Gastrocnemius medialis (tissue), 4 donors: ENCODE measurements at regions not wholly inside any gene's neighbourhood (a gene's known extent, or its start where the extent isn't known, plus 50 kb on each side); places are given as distances from the start of the nearest gene placed in this dataset.
A peak's percentile ranks its signal among the peaks of the same experiment; 100 is the strongest.

ENCODE experiments used
- ATAC-seq, 2 donors: fragments of 150-250 bp; one replicate each; pipeline ENCODE4 v1.9.1; 2016
- DNase-seq, 2 donors: peaks; one replicate each; pipeline ENCODE4 v3.0.0-alpha.2; 2019
- H3K27ac ChIP-seq, 4 donors: fragments of 200-600 bp; sonication (generic); 1 replicate in 1 of 4; 2 replicates in 3 of 4; pipeline ENCODE4 v1.5.1; 2016 to 2018; ENCODE audit warnings: mild to moderate bottlenecking in 2 of 4, moderate library complexity in 1 of 4
- H3K27me3 ChIP-seq, 3 donors: fragments of 200-600 bp; sonication (generic) in 2 of 3; 1 replicate in 1 of 3; 2 replicates in 2 of 3; pipeline versions ENCODE4 v1.5.1 to v1.6.0; 2016 to 2019; ENCODE audit warnings: mild to moderate bottlenecking in 1 of 3, moderate library complexity in 1 of 3
- H3K36me3 ChIP-seq, 2 donors: fragments of 200-600 bp; sonication (generic) in 1 of 2; one replicate each; pipeline ENCODE4 v1.5.1; 2017 to 2018
- H3K4me1 ChIP-seq, 2 donors: fragments of 200-600 bp; sonication (generic) in 1 of 2; one replicate each; pipeline ENCODE4 v1.5.1; 2016 to 2017; ENCODE audit warnings: mild to moderate bottlenecking in 2 of 2
- H3K4me3 ChIP-seq, 4 donors: fragments of 200-600 bp; sonication (generic) in 3 of 4; 1 replicate in 1 of 4; 2 replicates in 3 of 4; pipeline ENCODE4 v1.5.1; 2016 to 2019; ENCODE audit warnings: mild to moderate bottlenecking in 2 of 4
- H3K9me3 ChIP-seq, 3 donors: fragments of 200-600 bp; sonication (generic) in 2 of 3; 1 replicate in 1 of 3; 2 replicates in 2 of 3; pipeline ENCODE4 v1.5.1; 2016 to 2019
- POLR2A ChIP-seq, 2 donors: fragments of 450-650 bp; IDR thresholded peaks; one replicate each; pipeline ENCODE4 v1.6.1; 2017; ENCODE audit warnings: antibody characterized with exemption in 2 of 2, mild to moderate bottlenecking in 2 of 2, moderate library complexity in 2 of 2
- in situ Hi-C, 4 donors: fragments of 200-750 bp; cut with MboI; loops; one replicate each; pipeline versions ENCODE4 v1.15.0 to v1.8.0; 2017; ENCODE audit warnings: low sequenced_read_pairs in 4 of 4
- intact Hi-C: fragments of 100-400 bp; cut with DNase I; formaldehyde crosslinking; loops from one replicate; pipeline ENCODE4 v1.15.1; 2023; ENCODE audit warnings: low total_unique reads
- TF ChIP-seq, protein P1 (sequence below), 5 experiments: fragments of 450-650 bp in 3 of 5; fragments of 200-600 bp in 2 of 5; sonication (generic) in 2 of 5; IDR thresholded peaks in 4 of 5; conservative IDR thresholded peaks in 1 of 5; 1 replicate in 4 of 5; 2 replicates in 1 of 5; pipeline ENCODE4 v1.5.1; 2016 to 2019; ENCODE audit warnings: antibody characterized with exemption in 5 of 5, mild to moderate bottlenecking in 3 of 5, moderate library complexity in 3 of 5

GRCh38 chr17:33944412-33944811, 310.7 kb upstream of the CCL2 start:
- intact Hi-C loops, result no loop called here
- Histone ChIP-seq H3K27ac (no peak overlapping the region), H3K9me3 (no peaks in the 10 kb centered on the region), H3K27me3 (no peaks in the 10 kb centered on the region), H3K4me1 (no peaks in the 10 kb centered on the region), H3K36me3 (no peaks in the 10 kb centered on the region), H3K4me3 (no peak overlapping the region)
- no peak for DNase-seq
- in situ Hi-C loops, result loop anchor here in 2 of 4 donors (25.0 kb wide), 2 partner anchors 143 to 193 kb away; no protein-coding TSS in a partner anchor
- ATAC-seq, result no peak
- no peak for TF ChIP-seq POLR2A (IDR thresholded peaks at IDR 0.05)
- TF ChIP-seq, protein P1, sequence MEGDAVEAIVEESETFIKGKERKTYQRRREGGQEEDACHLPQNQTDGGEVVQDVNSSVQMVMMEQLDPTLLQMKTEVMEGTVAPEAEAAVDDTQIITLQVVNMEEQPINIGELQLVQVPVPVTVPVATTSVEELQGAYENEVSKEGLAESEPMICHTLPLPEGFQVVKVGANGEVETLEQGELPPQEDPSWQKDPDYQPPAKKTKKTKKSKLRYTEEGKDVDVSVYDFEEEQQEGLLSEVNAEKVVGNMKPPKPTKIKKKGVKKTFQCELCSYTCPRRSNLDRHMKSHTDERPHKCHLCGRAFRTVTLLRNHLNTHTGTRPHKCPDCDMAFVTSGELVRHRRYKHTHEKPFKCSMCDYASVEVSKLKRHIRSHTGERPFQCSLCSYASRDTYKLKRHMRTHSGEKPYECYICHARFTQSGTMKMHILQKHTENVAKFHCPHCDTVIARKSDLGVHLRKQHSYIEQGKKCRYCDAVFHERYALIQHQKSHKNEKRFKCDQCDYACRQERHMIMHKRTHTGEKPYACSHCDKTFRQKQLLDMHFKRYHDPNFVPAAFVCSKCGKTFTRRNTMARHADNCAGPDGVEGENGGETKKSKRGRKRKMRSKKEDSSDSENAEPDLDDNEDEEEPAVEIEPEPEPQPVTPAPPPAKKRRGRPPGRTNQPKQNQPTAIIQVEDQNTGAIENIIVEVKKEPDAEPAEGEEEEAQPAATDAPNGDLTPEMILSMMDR (IDR thresholded peaks at IDR 0.05 in 4 of 5, conservative IDR thresholded peaks at IDR 0.05 in 1 of 5), result no peak

DNA sequence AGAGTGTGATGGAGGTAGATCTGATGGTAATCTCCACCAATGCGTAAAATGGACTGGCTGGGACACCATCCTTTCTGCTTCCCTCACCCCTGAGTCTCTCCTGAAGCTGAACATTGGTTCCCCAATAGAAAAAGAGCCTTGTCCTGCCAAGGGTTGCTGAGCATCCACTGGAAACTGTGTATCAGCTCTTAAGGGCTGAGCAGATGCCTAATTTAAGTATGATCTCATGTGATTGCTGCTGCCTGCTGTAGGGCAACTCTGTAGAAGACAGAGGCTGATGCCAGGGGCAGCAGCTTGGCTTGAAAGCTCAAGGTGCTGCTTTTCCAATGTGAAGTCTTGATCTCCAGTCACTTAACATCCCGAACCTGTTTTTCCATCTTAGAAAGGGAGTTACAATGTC, 310.3 kb upstream of the CCL2 start:
- Histone ChIP-seq H3K4me1 (no peaks in the 10 kb centered on the region), H3K27me3 (no peaks in the 10 kb centered on the region), H3K27ac (no peak overlapping the region), H3K4me3 (no peak overlapping the region), H3K36me3 (no peaks in the 10 kb centered on the region), H3K9me3 (no peaks in the 10 kb centered on the region)
- intact Hi-C loops (no loop called here), in situ Hi-C loops (loop anchor here in 2 of 4 donors (25.0 kb wide), 2 partner anchors 142 to 192 kb away; no protein-coding TSS in a partner anchor)
- DNase-seq (no peak), ATAC-seq (peak in 1 of 2 donors; percentile 77)
- TF ChIP-seq, protein P1 (IDR thresholded peaks at IDR 0.05 in 4 of 5, conservative IDR thresholded peaks at IDR 0.05 in 1 of 5), result no peak
- TF ChIP-seq POLR2A (IDR thresholded peaks at IDR 0.05), result no peak

- Histone ChIP-seq H3K4me1 (no peaks in the 10 kb centered on the region), H3K27me3 (no peaks in the 10 kb centered on the region), H3K4me3 (no peak overlapping the region), H3K27ac (no peak overlapping the region), H3K36me3 (no peaks in the 10 kb centered on the region), H3K9me3 (no peaks in the 10 kb centered on the region)
- no peak for TF ChIP-seq POLR2A (IDR thresholded peaks at IDR 0.05)
- DNase-seq, result no peak
- in situ Hi-C loops, result loop anchor here in 2 of 4 donors (25.0 kb wide), 2 partner anchors 141 to 191 kb away; no protein-coding TSS in a partner anchor
- intact Hi-C loops, result no loop called here
- no peak for ATAC-seq
Measured at GRCh38 chr17:33945646-33946546, 309.2 kb upstream of the CCL2 start.

DNA sequence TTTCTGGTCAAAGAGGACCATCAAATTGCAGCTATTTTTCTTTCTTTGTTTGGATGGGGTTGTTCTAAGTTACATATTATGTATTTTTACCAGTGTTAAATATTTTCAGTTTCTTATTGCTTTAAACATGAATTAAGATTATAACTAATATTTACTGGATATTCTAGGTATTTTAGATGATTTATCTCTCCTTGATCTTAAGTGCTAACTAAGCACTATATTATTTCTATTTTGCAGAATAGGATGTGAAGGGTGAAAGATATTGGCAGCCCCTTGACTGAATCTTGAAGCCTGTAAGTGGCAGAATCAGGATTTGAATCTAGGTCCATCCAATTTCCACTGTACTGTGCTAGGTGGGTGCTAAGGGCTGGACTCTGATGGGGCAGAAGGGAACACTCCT, 307.3 kb upstream of the CCL2 start:
- Histone ChIP-seq H3K4me1 (no peaks in the 10 kb centered on the region), H3K27me3 (no peaks in the 10 kb centered on the region), H3K9me3 (no peaks in the 10 kb centered on the region), H3K36me3 (no peaks in the 10 kb centered on the region), H3K4me3 (no peak overlapping the region), H3K27ac (no peak overlapping the region)
- in situ Hi-C loops, result loop anchor here in 2 of 4 donors (25.0 kb wide), 2 partner anchors 140 to 190 kb away; no protein-coding TSS in a partner anchor
- DNase-seq (no peak), ATAC-seq (no peak)
- TF ChIP-seq, protein P1 (IDR thresholded peaks at IDR 0.05 in 4 of 5, conservative IDR thresholded peaks at IDR 0.05 in 1 of 5), result no peak
- TF ChIP-seq POLR2A (IDR thresholded peaks at IDR 0.05), result no peak
- intact Hi-C loops, result no loop called here

DNA sequence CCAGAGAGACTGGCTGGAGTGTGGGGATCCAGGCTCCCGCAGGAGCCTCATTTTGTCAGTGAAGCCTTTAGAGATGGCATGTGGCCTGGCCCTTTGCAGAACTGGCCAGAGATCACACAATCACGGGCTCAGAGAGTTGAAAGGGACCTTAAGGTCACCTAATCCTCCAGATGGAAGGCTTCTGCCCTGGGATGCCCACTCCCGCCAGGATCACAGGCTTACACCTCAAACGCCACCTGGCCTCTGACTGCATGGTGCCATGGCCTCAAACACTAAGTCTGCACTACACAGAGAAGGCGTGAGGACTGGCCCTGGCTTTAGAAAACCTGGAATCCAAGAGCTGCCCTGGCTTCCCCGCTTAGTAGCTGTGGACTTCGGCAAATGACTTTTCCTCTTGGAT, 306.8 kb upstream of the CCL2 start:
- intact Hi-C loops (no loop called here), in situ Hi-C loops (loop anchor here in 2 of 4 donors (25.0 kb wide), 2 partner anchors 139 to 189 kb away; no protein-coding TSS in a partner anchor)
- H3K4me3 ChIP-seq, result no peak overlapping the region
- TF ChIP-seq POLR2A (IDR thresholded peaks at IDR 0.05), result no peak
- TF ChIP-seq, protein P1 (IDR thresholded peaks at IDR 0.05 in 4 of 5, conservative IDR thresholded peaks at IDR 0.05 in 1 of 5), result no peak
- no peak overlapping the region for H3K27ac ChIP-seq
- H3K9me3 ChIP-seq, result no peaks in the 10 kb centered on the region
- ATAC-seq (no peak), DNase-seq (no peak)
- no peaks in the 10 kb centered on the region for H3K4me1 ChIP-seq
- H3K36me3 ChIP-seq, result no peaks in the 10 kb centered on the region
- H3K27me3 ChIP-seq, result no peaks in the 10 kb centered on the region
